ENCODE measurements at regions not wholly inside any gene's neighbourhood (a gene's known extent, or its start where the extent isn't known, plus 50 kb on each side); places are given as distances from the start of the nearest gene placed in this dataset.
"Not testable (repeated sequence)": the region's sequence is repeated elsewhere in the genome, so short reads cannot be mapped to it uniquely, and the experiment has no call there.

DNA sequence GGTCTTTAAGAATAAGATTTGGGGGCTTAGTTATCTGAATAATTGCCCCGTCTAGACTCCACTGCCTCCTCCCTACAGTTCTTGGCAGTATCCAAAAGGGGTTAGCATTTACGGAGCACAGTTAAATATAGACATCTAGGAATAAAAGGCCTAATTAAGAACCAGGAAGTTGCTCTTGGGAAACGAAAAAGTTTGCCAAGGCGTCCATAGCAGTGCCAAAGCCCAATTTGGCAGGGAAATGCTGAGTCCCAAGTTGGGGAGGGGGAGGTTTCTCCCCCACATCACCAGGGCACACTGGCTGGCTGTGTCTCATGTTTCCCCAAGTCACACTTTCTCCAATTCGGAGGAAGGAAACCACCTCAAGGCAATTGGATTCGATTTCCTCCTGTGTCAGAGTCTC is 338.7 kb downstream of the FBXW7 start:
- DNase-seq (ENCODE audit: low read depth in 1 of 2, low spot score in 1 of 2), result no peak

DNA sequence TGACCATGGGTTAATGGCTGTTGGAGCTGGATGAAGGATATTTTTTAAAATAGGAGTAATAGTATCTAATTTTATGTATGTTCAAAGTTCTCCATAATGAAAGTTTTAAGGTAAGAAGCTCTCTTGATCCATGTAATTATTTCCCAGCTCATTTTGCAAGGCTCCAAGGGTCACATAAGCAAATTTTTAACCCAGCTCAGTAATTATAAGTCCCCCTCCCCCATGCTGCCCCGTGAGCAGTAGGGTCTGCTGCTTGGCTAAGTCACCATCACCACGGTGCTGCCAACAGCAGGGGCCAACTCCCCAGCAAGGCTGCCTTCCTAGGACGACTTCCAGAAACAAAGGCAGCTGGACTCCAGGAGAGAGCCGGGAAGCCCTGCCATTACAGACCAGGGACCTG is 340.0 kb downstream of the FBXW7 start:
- DNase-seq (ENCODE audit: low read depth in 1 of 2, low spot score in 1 of 2), result no peak

DNA sequence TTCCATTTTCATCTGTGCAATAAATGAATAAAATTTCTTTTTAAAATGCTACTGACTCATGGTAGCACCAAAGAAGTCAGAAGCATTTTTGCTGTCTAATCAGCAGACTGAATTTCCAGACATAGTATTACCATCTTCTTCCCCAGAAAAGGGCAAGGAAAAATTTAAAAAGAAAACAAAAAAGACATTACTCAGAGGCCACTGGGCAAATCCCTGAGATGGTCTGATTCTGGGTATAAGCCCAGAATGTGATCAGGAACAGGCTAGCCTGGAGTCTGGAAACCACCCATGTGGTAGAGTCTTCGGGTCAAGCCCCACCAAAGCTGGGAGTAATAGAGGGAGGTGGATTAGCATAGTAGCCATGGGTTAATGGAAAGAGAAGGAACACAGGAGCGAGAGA is 342.8 kb downstream of the FBXW7 start:
- no peak for DNase-seq (ENCODE audit: low read depth in 1 of 2, low spot score in 1 of 2)

DNA sequence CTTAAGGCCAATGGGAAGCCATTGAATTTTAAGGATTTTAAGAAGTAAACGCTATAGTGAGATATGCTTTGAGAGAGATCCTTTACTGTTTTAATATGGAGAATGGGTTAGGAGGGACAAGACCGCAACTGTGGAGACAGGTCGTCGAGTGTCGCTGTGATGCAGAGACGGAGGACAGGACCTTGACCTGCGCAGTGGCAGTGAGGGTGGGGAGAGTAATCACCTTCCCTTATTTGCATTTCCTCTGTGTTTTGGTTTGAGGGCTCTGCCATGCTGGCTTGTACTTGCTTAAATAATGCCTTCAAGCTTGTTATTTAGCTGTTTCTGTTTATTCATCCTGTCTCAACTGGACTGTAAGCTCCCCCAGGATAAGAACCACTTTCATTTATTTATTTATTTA is 345.0 kb downstream of the FBXW7 start:
- DNase-seq (ENCODE audit: low read depth in 1 of 2, low spot score in 1 of 2), result no peak

DNA sequence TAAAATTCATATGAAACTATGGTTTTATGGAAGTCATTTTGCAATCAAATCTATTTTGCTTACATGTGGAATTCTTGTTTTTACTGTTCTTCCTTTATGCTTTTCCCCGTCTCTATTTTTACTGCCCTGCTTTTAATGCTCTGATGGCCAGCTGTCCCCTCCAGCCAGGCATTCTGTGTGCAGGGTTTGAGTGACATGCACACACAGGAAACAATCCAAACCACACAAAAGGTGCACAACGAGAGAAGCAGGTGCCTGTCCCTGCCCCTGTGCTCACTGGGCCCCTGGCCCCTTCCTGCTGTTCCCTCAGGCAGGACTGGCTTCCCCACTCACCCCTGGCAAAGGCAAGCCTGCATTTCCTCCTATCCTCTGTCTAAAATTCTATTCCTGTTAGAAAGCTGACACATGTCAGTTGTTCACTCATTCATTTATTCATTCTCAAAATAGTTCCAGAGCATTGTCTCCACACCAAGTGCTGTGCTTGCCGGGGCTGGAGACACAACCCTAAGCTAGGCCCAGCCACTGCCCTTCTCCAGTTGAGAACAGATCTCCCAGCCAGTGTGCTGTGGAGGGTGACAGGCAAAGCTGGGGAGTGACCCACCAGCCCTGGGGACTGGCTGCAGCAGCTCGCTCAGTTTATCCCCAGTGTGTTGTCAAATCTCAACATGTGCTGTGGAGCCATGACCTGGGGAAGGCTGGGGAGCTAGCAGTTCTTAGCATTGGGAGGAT is 346.3 kb downstream of the FBXW7 start:
- no peak for DNase-seq (ENCODE audit: low read depth in 1 of 2, low spot score in 1 of 2)

DNA sequence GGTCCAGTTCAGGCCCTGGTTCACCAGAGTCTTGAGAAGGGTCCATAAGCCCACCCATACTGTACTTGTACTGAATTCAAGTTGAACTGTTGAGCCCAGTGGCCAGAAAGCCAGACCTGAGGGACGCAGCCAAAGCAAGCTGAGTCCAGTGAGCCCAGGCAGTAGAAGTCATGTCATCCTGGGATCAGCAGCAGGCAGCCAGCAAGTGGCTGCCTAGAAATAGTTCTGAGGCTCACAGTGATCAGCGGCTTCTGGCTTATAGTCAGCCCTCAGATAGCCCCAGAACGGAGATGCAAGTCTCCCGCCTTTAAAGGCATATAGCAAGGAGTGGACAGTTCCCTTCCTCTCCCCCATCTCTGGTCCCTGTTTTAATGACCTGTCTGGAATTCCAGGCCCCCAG is 347.1 kb downstream of the FBXW7 start:
- DNase-seq (ENCODE audit: low read depth in 1 of 2, low spot score in 1 of 2), result no peak

DNA sequence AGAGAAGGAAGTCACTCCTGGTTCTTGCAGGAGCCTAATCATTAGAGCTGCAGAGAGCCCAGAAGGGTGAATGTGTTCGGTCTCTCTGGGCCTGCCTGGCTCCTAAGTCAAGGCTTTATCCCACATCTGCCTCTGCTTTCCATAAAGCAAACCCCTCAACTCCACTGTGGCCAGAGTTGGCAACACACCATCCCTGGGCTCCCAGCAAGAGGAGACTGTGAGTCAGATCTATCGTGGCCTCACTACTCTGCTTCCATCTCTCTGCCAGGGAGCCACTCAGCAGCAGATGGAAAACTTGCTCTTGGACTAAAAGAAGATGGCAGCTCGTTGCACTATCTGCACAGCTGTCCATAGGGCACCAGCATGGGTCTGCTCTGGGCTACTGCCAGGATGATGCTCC is 348.2 kb downstream of the FBXW7 start:
- DNase-seq (ENCODE audit: low read depth in 1 of 2, low spot score in 1 of 2), result no peak

DNA sequence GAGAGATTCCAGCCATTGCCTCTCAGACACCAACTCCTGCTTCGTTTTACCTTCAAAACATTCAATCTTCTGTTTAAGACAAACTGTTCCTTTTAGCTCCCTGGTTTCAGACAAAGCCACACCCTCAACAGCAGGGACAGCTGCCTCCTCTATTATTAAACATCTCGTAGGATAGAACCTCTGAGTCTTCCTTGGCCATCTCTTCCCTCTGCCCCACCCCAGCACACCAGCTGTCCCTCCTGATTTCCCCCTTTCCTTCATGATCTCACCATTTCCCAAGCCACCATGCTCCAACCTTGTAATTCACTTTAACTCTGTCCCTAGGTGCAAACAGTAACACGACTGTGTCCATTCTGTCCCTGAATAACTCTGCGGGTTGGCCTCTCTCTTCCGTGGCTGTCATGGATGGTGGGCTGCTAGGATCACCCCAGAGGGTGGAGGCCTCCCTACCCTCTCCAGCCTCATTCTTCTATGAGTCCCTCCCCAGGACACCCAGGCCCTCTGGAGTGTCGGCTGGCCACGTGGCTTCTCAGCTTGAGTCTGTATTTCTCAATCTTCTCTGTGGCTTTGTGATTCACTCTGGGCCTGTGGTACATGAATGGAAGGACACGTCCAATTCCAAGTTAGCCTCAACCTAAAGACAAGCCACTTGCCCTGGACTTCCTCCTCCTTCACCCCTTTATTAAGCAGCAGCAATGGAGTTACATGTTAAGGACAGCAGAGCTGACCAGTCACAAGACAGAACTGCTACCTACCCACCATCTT is 349.9 kb downstream of the FBXW7 start:
- no peak for DNase-seq (ENCODE audit: low read depth in 1 of 2, low spot score in 1 of 2)

DNA sequence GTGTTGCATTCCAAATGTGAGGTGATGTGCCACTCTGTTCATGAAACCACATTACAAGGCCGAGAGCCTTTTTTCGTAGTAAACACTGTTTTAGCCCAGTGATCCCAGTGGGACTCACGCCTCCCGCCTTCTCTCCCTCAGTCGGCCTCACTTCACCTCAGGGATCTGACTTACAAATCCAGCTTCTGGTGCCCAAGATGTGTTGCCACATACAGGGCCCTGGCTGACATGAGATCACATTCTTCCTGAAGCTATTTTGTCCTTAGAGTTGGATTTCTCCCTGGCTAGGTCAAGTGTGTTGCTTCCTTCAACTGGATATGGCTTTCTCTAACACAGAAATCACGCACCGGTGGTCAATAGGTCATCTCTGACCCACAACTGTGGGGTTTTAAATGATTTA is 354.7 kb downstream of the FBXW7 start:
- no peak for DNase-seq (ENCODE audit: low read depth in 1 of 2, low spot score in 1 of 2)

DNA sequence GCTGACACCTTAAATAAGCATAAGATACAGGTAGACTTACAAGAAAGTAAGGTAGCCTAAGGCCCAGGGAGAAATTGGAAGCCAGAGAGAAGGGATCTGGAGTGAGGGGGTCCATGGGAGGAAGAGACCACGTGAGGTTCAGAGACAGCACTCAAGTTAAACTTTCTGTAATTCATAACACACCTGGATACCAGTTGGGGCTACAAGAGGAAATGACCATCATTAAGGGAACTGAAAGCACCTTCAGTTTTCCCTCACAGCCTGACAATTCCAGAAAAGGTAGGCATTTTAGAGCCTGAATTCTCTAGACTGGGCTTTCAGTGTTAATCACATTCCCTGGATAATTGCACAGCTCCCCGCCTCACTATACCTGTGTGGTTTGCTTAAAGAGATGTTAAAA is 355.5 kb downstream of the FBXW7 start:
- DNase-seq (ENCODE audit: low read depth in 1 of 2, low spot score in 1 of 2), result no peak

DNA sequence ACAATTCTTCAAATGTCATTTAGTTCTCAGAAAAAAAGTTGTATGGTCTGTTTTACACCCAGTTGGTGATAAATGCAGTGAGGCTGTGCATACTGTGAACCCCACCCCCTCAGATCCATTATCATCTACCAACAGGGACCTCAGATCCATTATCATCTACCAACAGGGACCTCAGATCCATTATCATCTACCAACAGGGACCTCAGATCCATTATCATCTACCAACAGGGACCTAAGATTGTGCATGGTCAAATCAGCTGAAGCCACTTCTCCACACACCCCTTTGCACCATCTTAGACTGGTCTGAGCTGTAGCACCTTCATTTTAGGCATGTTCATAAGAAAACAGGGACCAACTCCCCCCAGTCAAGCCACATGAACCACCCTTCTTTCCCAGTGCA is 358.4 kb downstream of the FBXW7 start:
- not testable (repeated sequence) for DNase-seq (ENCODE audit: low read depth in 1 of 2, low spot score in 1 of 2)

DNA sequence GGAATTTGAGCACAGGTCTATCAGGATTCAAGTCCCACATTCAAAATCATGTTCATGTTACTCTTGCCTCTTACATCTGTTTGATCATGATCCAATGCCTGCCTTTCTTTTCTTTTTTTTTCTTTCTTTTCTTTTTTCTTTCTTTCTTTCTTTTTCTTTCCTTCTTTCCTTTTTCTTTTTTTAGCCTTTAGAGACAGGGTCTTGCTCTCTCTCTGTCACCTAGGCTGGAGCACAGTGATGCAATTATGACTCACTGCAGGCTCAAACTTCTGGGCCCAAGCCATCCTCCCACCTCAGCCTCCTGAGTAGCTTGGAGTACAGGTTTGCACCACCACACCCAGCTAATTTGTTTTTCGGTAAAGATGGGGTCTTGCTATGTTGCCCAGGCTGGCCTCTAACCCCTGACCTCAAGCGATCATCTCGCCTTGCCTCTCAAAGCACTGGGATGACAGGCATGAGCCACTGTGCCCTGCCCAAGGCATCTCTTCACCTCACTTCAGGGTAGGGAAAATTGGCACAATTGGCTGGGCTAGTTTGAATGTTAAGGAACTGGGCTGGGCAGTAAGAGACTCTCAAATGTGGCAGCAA is 359.2 kb downstream of the FBXW7 start:
- DNase-seq (ENCODE audit: low read depth in 1 of 2, low spot score in 1 of 2), result no peak

DNA sequence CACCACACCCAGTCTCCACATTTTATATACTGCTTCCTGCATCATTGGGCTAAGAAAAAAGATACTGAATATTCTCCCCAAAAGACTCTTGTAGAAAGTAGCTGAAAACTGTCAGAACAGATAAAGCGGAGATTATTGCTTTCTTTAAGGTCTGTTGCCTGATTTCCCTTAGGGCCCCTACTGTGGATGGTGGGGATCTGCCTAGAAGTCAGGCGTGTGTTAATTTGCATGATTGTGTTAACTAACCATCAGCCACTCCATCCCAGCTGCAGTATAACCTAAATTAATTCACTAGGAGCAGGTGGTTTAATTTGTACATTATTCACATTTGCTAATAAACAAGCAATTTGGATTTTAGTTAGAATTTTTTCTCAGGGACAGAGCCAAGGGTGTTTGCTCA is 360.3 kb downstream of the FBXW7 start:
- DNase-seq (ENCODE audit: low read depth in 1 of 2, low spot score in 1 of 2), result no peak

DNA sequence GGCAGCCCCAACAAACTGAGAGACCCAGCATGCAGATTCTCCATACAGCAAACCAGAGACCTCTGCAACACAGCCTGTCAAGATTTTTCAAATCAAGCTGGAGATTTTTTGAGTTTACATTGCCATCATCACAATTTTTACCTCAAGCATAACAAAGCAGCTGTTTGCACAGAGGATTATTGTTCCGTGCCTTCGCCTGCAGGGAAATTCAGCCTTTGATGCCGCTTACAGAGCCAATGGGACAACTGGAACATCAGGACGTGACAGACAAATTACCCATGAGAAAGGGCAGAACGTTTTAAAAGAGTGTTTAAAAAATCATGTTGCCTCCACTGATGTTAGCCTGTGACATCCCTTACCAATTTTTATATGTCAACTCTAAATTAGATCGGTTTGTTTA is 363.7 kb downstream of the FBXW7 start:
- DNase-seq (ENCODE audit: low read depth in 1 of 2, low spot score in 1 of 2), result no peak

DNA sequence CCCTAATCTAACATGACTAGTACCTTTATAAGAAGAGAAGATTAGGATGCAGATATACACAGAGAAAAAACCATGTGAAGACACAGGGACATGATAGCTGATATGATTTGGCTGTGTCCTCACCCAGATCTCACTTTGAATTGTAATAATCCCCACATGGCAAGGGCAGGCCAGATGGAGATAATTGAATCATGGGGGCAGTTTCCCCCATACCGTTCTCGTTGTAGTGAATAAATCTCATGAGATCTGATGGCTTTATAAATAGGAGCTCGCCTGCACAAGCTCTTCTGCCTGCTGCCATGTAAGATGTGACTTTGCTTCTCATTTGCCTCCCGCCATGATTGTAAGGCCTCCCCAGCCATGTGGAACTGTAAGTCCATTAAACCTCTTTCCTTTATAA is 364.3 kb downstream of the FBXW7 start:
- DNase-seq (ENCODE audit: low read depth in 1 of 2, low spot score in 1 of 2), result no peak

DNA sequence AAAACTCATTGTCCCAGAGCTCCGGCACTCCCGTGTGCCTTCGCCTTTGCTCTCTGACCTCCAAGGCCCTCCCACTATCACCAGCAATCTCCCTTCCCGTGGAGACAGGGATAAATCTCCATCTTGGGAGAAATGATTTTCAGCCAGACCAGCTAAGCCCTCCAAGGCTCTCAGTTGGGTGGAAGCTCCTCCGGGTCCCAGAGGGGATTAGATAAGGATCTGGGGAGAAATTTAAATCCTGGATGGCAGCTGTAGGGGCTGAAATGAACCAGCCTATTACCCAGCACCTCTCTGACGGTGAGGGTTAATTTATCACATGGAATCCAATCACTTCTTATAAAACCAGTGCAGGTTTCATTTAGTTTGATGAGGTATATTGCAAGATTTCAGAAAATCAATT is 366.2 kb downstream of the FBXW7 start:
- DNase-seq (ENCODE audit: low read depth in 1 of 2, low spot score in 1 of 2), result no peak

DNA sequence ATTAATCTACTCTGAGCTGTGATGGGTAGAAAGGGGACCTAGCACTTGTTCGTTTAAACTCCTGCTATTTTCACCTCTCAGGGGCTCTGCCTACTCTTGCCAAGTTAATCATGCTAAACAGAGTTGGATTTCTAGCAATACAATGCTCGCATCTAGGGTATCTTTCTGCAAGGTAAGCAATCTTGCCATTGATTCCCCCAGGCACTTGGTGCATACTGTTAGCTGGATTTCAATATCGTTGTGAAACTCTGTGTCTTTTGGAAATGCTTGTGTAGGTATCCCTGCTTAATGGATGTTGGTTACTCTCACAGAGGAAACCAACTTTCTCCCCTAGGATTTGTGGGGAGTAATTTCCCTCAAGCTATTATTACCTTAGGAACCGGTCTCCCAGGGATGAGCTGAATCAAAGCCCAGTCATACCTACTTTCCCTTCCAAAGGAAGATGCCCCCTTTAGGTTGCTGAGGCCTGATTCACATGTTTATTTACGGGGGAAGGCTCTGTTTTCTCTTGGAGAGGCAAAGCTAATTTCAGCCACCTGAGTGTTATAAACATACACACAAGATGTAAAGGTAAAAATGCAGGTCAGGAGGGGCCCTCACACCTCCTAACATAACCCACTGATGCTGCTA is 366.8 kb downstream of the FBXW7 start:
- DNase-seq (ENCODE audit: low read depth in 1 of 2, low spot score in 1 of 2), result no peak

DNA sequence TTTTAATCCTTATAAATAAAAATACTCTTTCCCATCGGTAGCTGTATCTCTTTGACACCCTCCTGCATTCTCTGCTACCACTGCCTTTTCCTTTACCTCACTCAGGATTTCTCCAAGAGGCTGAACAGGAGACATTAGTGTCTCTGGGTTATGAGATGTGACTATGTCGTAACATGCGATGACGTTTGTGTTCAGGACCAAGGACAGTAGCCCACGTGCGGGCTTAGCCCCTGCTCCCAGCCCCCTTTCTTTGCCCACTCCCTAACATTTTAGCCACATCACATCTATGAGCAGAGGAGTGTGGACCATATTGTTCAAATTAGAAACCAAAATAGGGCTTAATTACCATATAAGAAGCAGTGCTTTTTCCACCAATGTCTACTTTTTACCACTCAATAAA is 369.3 kb downstream of the FBXW7 start:
- DNase-seq (ENCODE audit: low read depth in 1 of 2, low spot score in 1 of 2), result no peak

DNA sequence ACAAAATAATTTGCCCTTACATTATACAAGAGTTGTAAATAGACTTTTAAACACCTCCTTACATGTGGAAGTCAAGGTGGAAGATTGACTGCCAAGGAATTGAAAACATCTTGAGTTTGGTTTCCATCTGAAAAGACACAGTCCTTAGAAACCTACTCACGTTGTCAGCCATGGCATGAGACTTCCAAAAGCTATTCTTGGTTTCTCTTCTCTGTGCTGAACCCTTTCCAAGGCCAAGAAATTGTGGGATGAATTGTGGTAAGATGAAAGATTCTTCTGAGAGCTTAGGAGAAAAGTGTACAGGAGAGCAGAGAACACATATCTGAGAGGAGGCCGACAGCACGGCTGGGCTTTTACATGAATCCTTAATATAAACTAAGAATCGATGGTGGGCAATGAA is 370.0 kb downstream of the FBXW7 start:
- no peak for DNase-seq (ENCODE audit: low read depth in 1 of 2, low spot score in 1 of 2)

DNA sequence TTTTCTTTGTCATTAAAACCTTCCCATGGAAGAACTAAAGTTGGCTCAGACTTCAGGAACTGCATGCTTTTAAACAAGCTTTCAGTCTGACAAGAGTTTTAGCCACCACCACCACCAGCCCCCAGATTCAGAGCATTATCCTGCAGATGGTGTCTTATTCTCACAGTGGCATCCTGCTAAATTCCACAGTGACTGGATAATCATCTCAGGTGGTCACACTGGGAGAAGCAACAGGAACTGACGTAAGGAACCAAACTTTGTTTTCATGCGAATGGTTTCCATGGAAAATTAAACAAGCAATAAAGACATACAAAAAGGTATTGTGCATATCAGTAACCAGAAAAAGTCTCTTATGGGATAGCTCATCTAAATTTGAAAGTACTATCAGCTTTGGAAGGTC is 370.7 kb downstream of the FBXW7 start:
- no peak for DNase-seq (ENCODE audit: low read depth in 1 of 2, low spot score in 1 of 2)

DNA sequence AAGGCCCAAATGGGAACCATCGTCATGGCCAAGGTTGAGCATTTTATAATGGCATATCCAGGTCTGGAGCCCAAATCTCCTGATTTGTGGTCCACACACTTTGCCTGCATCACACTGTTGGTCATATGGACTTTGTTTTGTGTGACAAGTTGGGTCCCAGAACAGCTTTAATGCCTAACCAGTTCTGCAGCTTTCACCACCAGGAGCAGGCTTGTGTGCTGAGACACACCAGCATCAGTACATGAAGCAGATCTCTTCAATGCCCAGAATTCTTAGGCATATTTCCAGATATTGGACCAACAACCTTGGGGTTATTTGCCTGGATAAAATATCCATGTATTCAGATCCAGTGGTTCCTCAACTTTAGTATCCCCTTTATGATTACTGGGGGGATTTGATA is 371.3 kb downstream of the FBXW7 start:
- DNase-seq (ENCODE audit: low read depth in 1 of 2, low spot score in 1 of 2), result no peak

DNA sequence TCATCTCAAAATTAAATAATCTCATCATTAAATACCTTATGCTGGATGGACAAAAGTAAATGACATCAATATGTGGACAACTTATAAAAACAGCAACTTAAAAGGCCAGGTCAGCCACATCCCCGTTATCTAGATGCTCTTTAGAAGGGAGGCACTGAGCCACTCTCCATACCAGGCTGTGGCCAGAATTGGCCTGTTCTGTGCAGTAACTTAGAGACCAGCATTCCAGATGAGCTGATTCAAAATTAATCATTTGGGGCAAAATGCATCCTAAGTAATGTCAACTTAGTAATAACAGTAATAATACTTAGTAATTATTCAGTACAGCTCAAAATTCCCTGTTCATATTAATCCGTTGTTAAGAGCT is 373.6 kb downstream of the FBXW7 start:
- DNase-seq (ENCODE audit: low read depth in 1 of 2, low spot score in 1 of 2), result no peak

Data from stimulated activated CD4-positive, alpha-beta T cell treated with anti-CD3 and anti-CD28 coated beads, Interleukin-15, amount 100 ng/mL, for 1 hour (primary cell).